HFF-Myc (cell line): ENCODE measurements at regions not wholly inside any gene's neighbourhood (a gene's known extent, or its start where the extent isn't known, plus 50 kb on each side); places are given as distances from the start of the nearest gene placed in this dataset.

ENCODE experiments used
- DNase-seq: peaks from one replicate; pipeline ENCODE4 v3.0.0-alpha.2; 2011; ENCODE audit warnings: low read depth; ENCODE audit errors: extremely low read depth
- H3K4me3 ChIP-seq: replicated peaks from 2 replicates; pipeline ENCODE4 v1.5.1; 2011; ENCODE audit warnings: low read depth, mild to moderate bottlenecking, control low read depth, low read length
- TF ChIP-seq, protein P1 (sequence below): IDR thresholded peaks from 2 replicates; pipeline ENCODE4 v1.5.1; 2012; ENCODE audit warnings: mild to moderate bottlenecking, low read depth, low read length, control low read depth; ENCODE audit errors: missing control alignments

DNA sequence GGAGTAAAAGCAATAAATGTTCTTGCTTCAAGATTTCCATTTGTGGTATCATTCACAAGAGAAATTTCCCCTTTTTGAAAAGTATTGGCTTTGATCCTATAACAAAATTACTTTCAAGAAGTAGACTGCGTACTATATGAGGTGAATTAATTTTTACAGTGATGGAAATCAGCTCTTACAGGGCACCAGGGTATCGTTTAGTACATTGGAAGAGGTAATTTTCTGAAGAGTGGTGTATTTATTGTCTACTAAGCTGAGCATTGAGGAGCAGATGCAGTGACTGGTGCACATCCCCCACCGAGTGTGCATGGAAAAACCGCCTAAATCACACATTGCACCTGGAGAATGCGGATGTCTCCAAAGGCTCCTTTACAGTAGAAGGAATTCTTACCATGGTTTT lies 209.5 kb downstream of the SAMD5 start:
- no peak for DNase-seq
- no peak overlapping the region for H3K4me3 ChIP-seq
- TF ChIP-seq, protein P1, sequence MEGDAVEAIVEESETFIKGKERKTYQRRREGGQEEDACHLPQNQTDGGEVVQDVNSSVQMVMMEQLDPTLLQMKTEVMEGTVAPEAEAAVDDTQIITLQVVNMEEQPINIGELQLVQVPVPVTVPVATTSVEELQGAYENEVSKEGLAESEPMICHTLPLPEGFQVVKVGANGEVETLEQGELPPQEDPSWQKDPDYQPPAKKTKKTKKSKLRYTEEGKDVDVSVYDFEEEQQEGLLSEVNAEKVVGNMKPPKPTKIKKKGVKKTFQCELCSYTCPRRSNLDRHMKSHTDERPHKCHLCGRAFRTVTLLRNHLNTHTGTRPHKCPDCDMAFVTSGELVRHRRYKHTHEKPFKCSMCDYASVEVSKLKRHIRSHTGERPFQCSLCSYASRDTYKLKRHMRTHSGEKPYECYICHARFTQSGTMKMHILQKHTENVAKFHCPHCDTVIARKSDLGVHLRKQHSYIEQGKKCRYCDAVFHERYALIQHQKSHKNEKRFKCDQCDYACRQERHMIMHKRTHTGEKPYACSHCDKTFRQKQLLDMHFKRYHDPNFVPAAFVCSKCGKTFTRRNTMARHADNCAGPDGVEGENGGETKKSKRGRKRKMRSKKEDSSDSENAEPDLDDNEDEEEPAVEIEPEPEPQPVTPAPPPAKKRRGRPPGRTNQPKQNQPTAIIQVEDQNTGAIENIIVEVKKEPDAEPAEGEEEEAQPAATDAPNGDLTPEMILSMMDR, result no peak

DNA sequence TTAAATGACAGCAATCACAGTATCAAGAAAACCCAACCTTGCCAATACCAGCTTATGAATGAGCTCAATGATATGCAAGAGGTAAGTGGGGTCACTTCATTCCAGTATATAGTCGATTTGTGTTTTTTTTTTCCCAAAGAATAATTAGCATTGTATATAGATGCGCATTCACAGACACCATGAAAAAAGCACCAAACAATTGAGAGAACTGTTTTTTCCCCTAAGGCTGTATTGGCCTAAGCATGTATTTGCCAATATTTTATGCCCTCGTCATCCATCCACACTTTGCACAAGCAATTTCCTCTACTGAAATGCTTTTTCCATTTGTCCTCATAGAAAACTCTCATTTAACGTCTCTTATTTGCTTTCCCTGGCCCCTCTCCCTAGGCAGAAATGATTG lies 213.7 kb downstream of the SAMD5 start:
- no peak for DNase-seq
- no peak overlapping the region for H3K4me3 ChIP-seq
- TF ChIP-seq, protein P1, result no peak

DNA sequence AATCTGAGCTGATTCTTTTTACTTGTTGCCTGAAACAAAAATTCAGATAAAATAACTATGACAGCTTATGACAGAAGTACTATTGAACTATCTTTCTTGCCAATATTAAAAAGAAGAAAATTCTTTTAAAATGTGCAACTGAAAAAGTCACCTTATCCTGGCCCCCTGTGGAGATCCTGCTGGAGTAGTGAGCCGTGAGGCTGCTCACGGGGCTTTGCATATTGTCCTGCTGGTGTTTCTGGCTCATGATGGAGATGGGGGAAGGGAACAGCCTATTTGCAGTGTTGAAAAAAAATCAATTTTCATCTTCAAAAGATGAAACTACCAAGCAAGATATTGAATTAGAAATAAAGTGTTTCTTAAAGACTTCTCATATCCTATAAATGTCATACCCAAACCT lies 216.0 kb downstream of the SAMD5 start:
- no peak for DNase-seq
- TF ChIP-seq, protein P1, result no peak
- H3K4me3 ChIP-seq, result no peak overlapping the region

DNA sequence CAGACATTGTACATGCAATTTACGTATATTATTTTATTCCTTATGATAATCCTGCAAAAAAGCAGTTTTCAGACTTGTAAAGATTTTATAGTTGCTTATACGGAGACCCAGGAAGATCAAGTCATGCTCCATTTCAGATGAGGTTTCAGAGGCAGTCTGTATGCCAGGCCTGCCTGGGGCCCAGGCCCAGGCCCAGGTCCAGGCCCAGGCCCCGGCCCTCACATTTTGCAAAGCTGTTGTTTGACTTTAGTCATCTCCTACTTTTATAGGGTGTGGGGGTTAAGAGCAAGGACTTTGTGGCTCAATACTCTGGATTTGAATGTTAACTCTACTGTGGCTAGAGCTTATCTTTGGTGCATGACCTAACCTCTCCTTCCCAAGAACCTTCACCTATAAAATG lies 217.9 kb downstream of the SAMD5 start:
- no peak for DNase-seq
- TF ChIP-seq, protein P1, result no peak
- H3K4me3 ChIP-seq, result no peak overlapping the region

DNA sequence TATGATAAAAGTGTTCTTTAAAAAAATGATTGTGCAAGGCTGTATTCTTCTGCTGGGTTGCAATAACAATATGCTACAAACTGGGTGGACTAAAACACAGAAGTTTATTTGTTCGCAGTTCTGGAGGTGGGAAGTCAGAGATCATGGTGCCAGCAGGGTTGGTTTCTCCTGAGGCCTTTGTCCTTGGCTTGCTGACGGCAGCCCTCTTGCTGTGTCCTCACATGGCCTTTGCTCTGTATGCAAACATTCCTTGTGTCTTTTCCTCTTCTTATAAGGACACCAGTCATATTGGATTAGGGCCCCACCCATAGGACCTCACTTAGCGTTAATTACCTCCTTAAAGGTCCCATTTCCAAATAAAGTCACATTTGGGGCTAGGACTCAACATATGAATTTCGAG lies 220.4 kb downstream of the SAMD5 start:
- TF ChIP-seq, protein P1, result no peak
- no peak overlapping the region for H3K4me3 ChIP-seq
- DNase-seq, result no peak

DNA sequence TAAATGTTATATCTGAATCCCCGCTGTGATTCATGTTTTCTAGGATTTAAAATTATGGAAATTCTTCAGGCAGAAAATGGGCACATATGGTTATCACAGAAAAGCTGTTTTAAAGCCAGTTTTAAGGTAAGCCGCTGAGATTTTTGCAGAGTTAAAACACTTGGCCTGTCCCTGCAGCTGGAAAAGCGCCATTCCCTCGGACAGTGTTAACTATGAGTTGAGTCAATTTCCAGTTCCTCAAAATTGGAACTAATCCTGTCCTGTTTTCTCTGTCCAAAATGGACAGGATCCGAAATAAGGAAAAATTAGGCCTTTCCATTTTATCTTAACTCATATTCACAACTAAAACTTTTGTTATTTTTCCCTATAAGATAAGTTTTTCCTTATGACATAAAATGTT lies 225.2 kb downstream of the SAMD5 start:
- TF ChIP-seq, protein P1, result no peak
- no peak overlapping the region for H3K4me3 ChIP-seq
- DNase-seq, result no peak

DNA sequence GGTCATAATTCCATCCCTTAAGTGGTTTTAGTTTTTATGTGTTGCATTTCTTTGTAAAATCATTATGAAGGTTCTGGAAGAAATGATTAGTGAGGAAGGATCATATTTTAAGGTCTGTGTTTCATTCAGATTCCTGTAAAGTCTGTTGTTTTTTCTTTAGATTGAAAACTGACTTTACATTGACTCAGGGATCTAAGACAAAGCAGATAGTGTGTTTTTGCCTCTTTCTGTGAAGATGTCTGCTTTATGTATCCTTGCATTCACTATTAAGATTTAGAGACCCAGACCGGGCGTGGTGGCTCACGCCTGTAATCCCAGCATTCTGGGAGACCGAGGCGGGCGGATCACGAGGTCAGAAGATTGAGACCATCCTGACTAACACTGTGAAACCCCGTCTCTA lies 225.7 kb downstream of the SAMD5 start:
- H3K4me3 ChIP-seq, result no peak overlapping the region
- DNase-seq, result no peak
- TF ChIP-seq, protein P1, result no peak
